NCI-H69 (cell line): ENCODE measurements at regions not wholly inside any gene's neighbourhood (a gene's known extent, or its start where the extent isn't known, plus 50 kb on each side); places are given as distances from the start of the nearest gene placed in this dataset.
A peak's percentile ranks its signal among the peaks of the same experiment; 100 is the strongest.

Experiments used
- DNase-seq: peaks from one replicate; lab custom pipeline; 2025; lab: John Stamatoyannopoulos, UW

- peak; percentile 25 for DNase-seq
These were observed 267.1 kb downstream of the ADGB start for GRCh38 chr6:146865756-146866379.

- no peak for DNase-seq
These were observed 268.1 kb downstream of the ADGB start for GRCh38 chr6:146866731-146867414.

- no peak for DNase-seq
These were observed 270.0 kb downstream of the ADGB start for GRCh38 chr6:146868671-146869209.

GRCh38 chr6:146870760-146871159, 272.0 kb downstream of the ADGB start:
- no peak for DNase-seq

GRCh38 chr6:146871611-146872425, 273.0 kb downstream of the ADGB start:
- DNase-seq = peak; percentile 81

GRCh38 chr6:146872426-146872785, 273.6 kb downstream of the ADGB start:
- DNase-seq = no peak

- DNase-seq = no peak
These were observed 275.7 kb downstream of the ADGB start for GRCh38 chr6:146874278-146875018.

- DNase-seq = no peak
These were observed 277.1 kb downstream of the ADGB start for GRCh38 chr6:146875927-146876270.

- DNase-seq = peak; percentile 58
These were observed 277.7 kb downstream of the ADGB start for GRCh38 chr6:146876271-146877151.

- no peak for DNase-seq
These were observed 279.6 kb downstream of the ADGB start for GRCh38 chr6:146878168-146878951.

GRCh38 chr6:146878952-146879340, 280.2 kb downstream of the ADGB start:
- no peak for DNase-seq

GRCh38 chr6:146879406-146880117, 280.8 kb downstream of the ADGB start:
- DNase-seq = no peak

- no peak for DNase-seq
These were observed 282.7 kb downstream of the ADGB start for GRCh38 chr6:146881228-146882181.

- peak; percentile 21 for DNase-seq
These were observed 285.1 kb downstream of the ADGB start for GRCh38 chr6:146883640-146884531.

- DNase-seq = no peak
These were observed 286.0 kb downstream of the ADGB start for GRCh38 chr6:146884728-146885127.

- no peak for DNase-seq
These were observed 287.1 kb downstream of the ADGB start for GRCh38 chr6:146885708-146886457.
